Liver (tissue), 8 donors: ENCODE measurements at regions not wholly inside any gene's neighbourhood (a gene's known extent, or its start where the extent isn't known, plus 50 kb on each side); places are given as distances from the start of the nearest gene placed in this dataset.

Experiments
- DNase-seq: peaks from one replicate; pipeline ENCODE4 v3.0.0-alpha.2; 2017; ENCODE audit warnings: low spot score
- H3K27ac ChIP-seq, 2 donors: one replicate each; pipeline ENCODE4 v1.7.0; 2013; ENCODE audit warnings: inconsistent platforms in 2 of 2, low read length in 2 of 2, control low read depth in 1 of 2, low read depth in 1 of 2, mild to moderate bottlenecking in 1 of 2
- H3K27me3 ChIP-seq, 4 donors: one replicate each; pipeline versions ENCODE4 v1.6.1 to v1.7.0; 2013; ENCODE audit warnings: low read length in 3 of 4, inconsistent platforms in 1 of 4, mild to moderate bottlenecking in 1 of 4, moderate library complexity in 1 of 4; ENCODE audit not compliant: control insufficient read depth in 4 of 4, insufficient read depth in 4 of 4
- H3K36me3 ChIP-seq, 4 donors: one replicate each; pipeline versions ENCODE4 v1.6.1 to v1.7.0; 2013; ENCODE audit warnings: low read length in 3 of 4, mild to moderate bottlenecking in 3 of 4, low read depth in 1 of 4, moderate library complexity in 1 of 4; ENCODE audit not compliant: control insufficient read depth in 4 of 4, insufficient read depth in 3 of 4
- H3K4me1 ChIP-seq, 4 donors: one replicate each; pipeline versions ENCODE4 v1.6.1 to v1.7.0; 2013; ENCODE audit warnings: low read length in 3 of 4, mild to moderate bottlenecking in 3 of 4, moderate library complexity in 1 of 4; ENCODE audit not compliant: control insufficient read depth in 4 of 4, insufficient read depth in 4 of 4
- H3K4me3 ChIP-seq, 3 donors: one replicate each; pipeline versions ENCODE4 v1.6.1 to v1.7.0; 2013; ENCODE audit warnings: low read length in 3 of 3, control low read depth in 1 of 3, low read depth in 1 of 3, mild to moderate bottlenecking in 1 of 3
- H3K9ac ChIP-seq, 2 donors: one replicate each; pipeline ENCODE4 v1.7.0; 2013; ENCODE audit warnings: low read length in 2 of 2, mild to moderate bottlenecking in 2 of 2, moderate library complexity in 2 of 2, control low read depth in 1 of 2, low read depth in 1 of 2
- H3K9me3 ChIP-seq, 4 donors: one replicate each; pipeline versions ENCODE4 v1.6.1 to v1.7.0; 2013; ENCODE audit warnings: low read length in 3 of 4; ENCODE audit not compliant: control insufficient read depth in 4 of 4
- ATF3 ChIP-seq: IDR thresholded peaks from 2 replicates; pipeline ENCODE4 v1.6.1; 2016; ENCODE audit warnings: antibody characterized with exemption
- CTCF ChIP-seq: fragments of 150-350 bp; IDR thresholded peaks from 2 replicates; pipeline ENCODE4 v1.5.1; 2017; ENCODE audit warnings: improper control_type of control experiment, low read depth, low read length; ENCODE audit not compliant: missing input control
- EGR1 ChIP-seq, 2 donors: IDR thresholded peaks; 2 replicates each; pipeline ENCODE4 v1.6.1; 2016 to 2018; ENCODE audit warnings: antibody characterized with exemption in 2 of 2, low read depth in 2 of 2
- FOXA1 ChIP-seq: IDR thresholded peaks from 2 replicates; pipeline ENCODE4 v1.6.1; 2016; ENCODE audit warnings: antibody characterized with exemption
- FOXA2 ChIP-seq: IDR thresholded peaks from 2 replicates; pipeline ENCODE4 v1.6.1; 2016; ENCODE audit warnings: antibody characterized with exemption
- GABPA ChIP-seq, 2 donors: IDR thresholded peaks in 1 of 2; conservative IDR thresholded peaks in 1 of 2; 2 replicates each; pipeline ENCODE4 v1.6.1; 2016; ENCODE audit warnings: antibody characterized with exemption in 2 of 2, mild to moderate bottlenecking in 1 of 2, moderate library complexity in 1 of 2
- HNF4G ChIP-seq: IDR thresholded peaks from 2 replicates; pipeline ENCODE4 v1.6.1; 2016; ENCODE audit warnings: antibody characterized with exemption
- JUND ChIP-seq, 2 donors: IDR thresholded peaks; 2 replicates each; pipeline ENCODE4 v1.6.1; 2016; ENCODE audit warnings: antibody characterized with exemption in 2 of 2
- MAX ChIP-seq: IDR thresholded peaks from 2 replicates; pipeline ENCODE4 v1.6.1; 2016; ENCODE audit warnings: antibody characterized with exemption
- NR2F2 ChIP-seq: IDR thresholded peaks from 2 replicates; pipeline ENCODE4 v1.6.1; 2016; ENCODE audit warnings: antibody characterized with exemption
- RAD21 ChIP-seq, 2 donors: IDR thresholded peaks; 2 replicates each; pipeline ENCODE4 v1.6.1; 2016; ENCODE audit warnings: antibody characterized with exemption in 2 of 2, mild to moderate bottlenecking in 2 of 2
- REST ChIP-seq: IDR thresholded peaks from 2 replicates; pipeline ENCODE4 v1.6.1; 2016; ENCODE audit warnings: antibody characterized with exemption, mild to moderate bottlenecking
- RXRA ChIP-seq, 2 donors: IDR thresholded peaks; 2 replicates each; pipeline ENCODE4 v1.6.1; 2017 to 2018; ENCODE audit warnings: antibody characterized with exemption in 2 of 2, mild to moderate bottlenecking in 1 of 2
- SP1 ChIP-seq: IDR thresholded peaks from 2 replicates; pipeline ENCODE4 v1.6.1; 2018; ENCODE audit warnings: antibody characterized with exemption, mild to moderate bottlenecking
- TAF1 ChIP-seq: conservative IDR thresholded peaks from 2 replicates; pipeline ENCODE4 v1.6.1; 2016; ENCODE audit warnings: antibody characterized with exemption, mild to moderate bottlenecking
- YY1 ChIP-seq: IDR thresholded peaks from 2 replicates; pipeline ENCODE4 v1.6.1; 2016; ENCODE audit warnings: antibody characterized with exemption, mild to moderate bottlenecking
- ZBTB33 ChIP-seq: IDR thresholded peaks from 2 replicates; pipeline ENCODE4 v1.6.1; 2016; ENCODE audit warnings: antibody characterized with exemption
- WGBS: extraction: QIAGEN DNeasy Blood & Tissue Kit; methylation state at CpG from one replicate; pipeline ENCODE4 v1.1.7; 2013; 5-methylcytosine and 5-hydroxymethylcytosine counted together
- donor health status: healthy.
- donor health status: healthy.
- donor health status: healthy.
- donor health status: healthy.
- donor health status: healthy.

GRCh38 chr2:38155015-38155414 lies 79.1 kb upstream of the CYP1B1 start (continued):
- TF ChIP-seq FOXA2: no peak
- TF ChIP-seq ZBTB33: no peak
- TF ChIP-seq EGR1 (IDR thresholded peaks at IDR 0.05; ENCODE audit: low read depth in 2 of 2): no peak
- TF ChIP-seq FOXA1: no peak
- TF ChIP-seq RXRA (IDR thresholded peaks at IDR 0.05): no peak
- TF ChIP-seq NR2F2: no peak
- TF ChIP-seq SP1: no peak
- TF ChIP-seq ATF3: no peak

- WGBS: 80% methylated on average over 2 of the region's 2 CpGs
- H3K27ac ChIP-seq: no peak overlapping the region
- H3K27me3 ChIP-seq: no peaks in the 10 kb centered on the region
- no peaks in the 10 kb centered on the region for H3K36me3 ChIP-seq
- H3K9ac ChIP-seq: no peak overlapping the region
- DNase-seq: no peak
- no peaks in the 10 kb centered on the region for H3K9me3 ChIP-seq
- no peak overlapping the region for H3K4me3 ChIP-seq
- TF ChIP-seq YY1 (no peak), SP1 (no peak), JUND (IDR thresholded peaks at IDR 0.05) (no peak), ATF3 (no peak), FOXA2 (no peak), GABPA (IDR thresholded peaks at IDR 0.05 in 1 of 2, conservative IDR thresholded peaks at IDR 0.05 in 1 of 2) (no peak), EGR1 (IDR thresholded peaks at IDR 0.05; ENCODE audit: low read depth in 2 of 2) (no peak), NR2F2 (no peak), RAD21 (IDR thresholded peaks at IDR 0.05) (no peak), MAX (no peak), HNF4G (no peak), CTCF (no peak), TAF1 (no peak)
- peaks cover 0 to 14% (median 7%) of the 10 kb centered on the region in 4 donors for H3K4me1 ChIP-seq
Measured at GRCh38 chr2:38154395-38154794, 78.4 kb upstream of the CYP1B1 start.

- Histone ChIP-seq H3K4me3 (no peak overlapping the region), H3K9me3 (no peaks in the 10 kb centered on the region), H3K36me3 (no peaks in the 10 kb centered on the region), H3K9ac (no peak overlapping the region), H3K27ac (no peak overlapping the region), H3K27me3 (no peaks in the 10 kb centered on the region), H3K4me1 (peaks cover 2 to 17% (median 12%) of the 10 kb centered on the region in 4 donors)
- WGBS: 82% methylated on average over 6 of the region's 6 CpGs
- DNase-seq: no peak
- TF ChIP-seq ZBTB33: no peak
- no peak for TF ChIP-seq TAF1
- TF ChIP-seq GABPA (IDR thresholded peaks at IDR 0.05 in 1 of 2, conservative IDR thresholded peaks at IDR 0.05 in 1 of 2): no peak
- no peak for TF ChIP-seq NR2F2
- no peak for TF ChIP-seq REST
- TF ChIP-seq RAD21 (IDR thresholded peaks at IDR 0.05): no peak
- TF ChIP-seq JUND (IDR thresholded peaks at IDR 0.05): no peak
- TF ChIP-seq ATF3: no peak
- no peak for TF ChIP-seq FOXA2
- no peak for TF ChIP-seq EGR1 (IDR thresholded peaks at IDR 0.05; ENCODE audit: low read depth in 2 of 2)
- TF ChIP-seq MAX: no peak
- TF ChIP-seq FOXA1: no peak
- no peak for TF ChIP-seq SP1
- no peak for TF ChIP-seq YY1
- TF ChIP-seq HNF4G: no peak
Measured at GRCh38 chr2:38153476-38154135, 77.7 kb upstream of the CYP1B1 start.
